CD8-positive, alpha-beta memory T cell (primary cell): ENCODE measurements at regions not wholly inside any gene's neighbourhood (a gene's known extent, or its start where the extent isn't known, plus 50 kb on each side); places are given as distances from the start of the nearest gene placed in this dataset.

Source experiments
- CTCF ChIA-PET: fragments of 350-600 bp; sonication (Branson Sonifier 250); formaldehyde crosslinking; loops from one replicate; lab custom pipeline; 2021; ENCODE audit warnings: antibody characterized with exemption; lab: Charles Lee
- POLR2A ChIA-PET: fragments of 350-600 bp; sonication (Branson Sonifier 250); formaldehyde crosslinking; loops from one replicate; lab custom pipeline; 2021; ENCODE audit warnings: antibody characterized with exemption; lab: Charles Lee
- DNase-seq, 5 donors: peaks; one replicate each; pipeline versions ENCODE4 v3.0.0 to v3.0.0-alpha.2; 2020 to 2022; ENCODE audit warnings: mixed read lengths in 1 of 5
- H3K27ac ChIP-seq: one replicate; pipeline ENCODE4 v1.7.0; 2013; ENCODE audit warnings: low read depth, mild to moderate bottlenecking, low read length, moderate library complexity
- H3K27me3 ChIP-seq: 2 replicates; pipeline ENCODE4 v1.7.0; 2013; ENCODE audit warnings: low read length, mild to moderate bottlenecking; ENCODE audit not compliant: insufficient read depth, poor library complexity, severe bottlenecking
- H3K36me3 ChIP-seq: 2 replicates; pipeline ENCODE4 v1.7.0; 2013; ENCODE audit warnings: mild to moderate bottlenecking, low read length, moderate library complexity; ENCODE audit not compliant: insufficient read depth
- H3K4me1 ChIP-seq: 2 replicates; pipeline ENCODE4 v1.7.0; 2013; ENCODE audit warnings: mild to moderate bottlenecking, low read length, moderate library complexity; ENCODE audit not compliant: insufficient read depth
- H3K4me3 ChIP-seq: 2 replicates; pipeline ENCODE4 v1.7.0; 2013; ENCODE audit warnings: mild to moderate bottlenecking, low read length
- H3K9me3 ChIP-seq: 2 replicates; pipeline ENCODE4 v1.7.0; 2013; ENCODE audit warnings: mild to moderate bottlenecking, low read length
- H3K27ac Mint-ChIP-seq, 8 donors: one replicate each; pipeline ENCODE4 v1.8.0; 2020 to 2021; ENCODE audit warnings: mixed read lengths in 8 of 8, mild to moderate bottlenecking in 6 of 8, inconsistent platforms in 3 of 8, moderate library complexity in 3 of 8
- H3K27me3 Mint-ChIP-seq, 2 donors: one replicate each; pipeline ENCODE4 v1.8.0; 2020 to 2021; ENCODE audit warnings: mixed read lengths in 2 of 2, mild to moderate bottlenecking in 1 of 2, moderate library complexity in 1 of 2
- H3K36me3 Mint-ChIP-seq, 3 donors: one replicate each; pipeline ENCODE4 v1.8.0; 2020 to 2021; ENCODE audit warnings: mixed read lengths in 3 of 3, inconsistent platforms in 1 of 3, mild to moderate bottlenecking in 1 of 3
- H3K4me1 Mint-ChIP-seq, 3 donors: one replicate each; pipeline ENCODE4 v1.8.0; 2020 to 2021; ENCODE audit warnings: mixed read lengths in 3 of 3, inconsistent platforms in 1 of 3, mild to moderate bottlenecking in 1 of 3
- H3K4me3 Mint-ChIP-seq, 7 donors: one replicate each; pipeline ENCODE4 v1.8.0; 2020 to 2021; ENCODE audit warnings: mixed read lengths in 7 of 7, mild to moderate bottlenecking in 6 of 7, moderate library complexity in 4 of 7, inconsistent platforms in 2 of 7
- H3K9me3 Mint-ChIP-seq, 5 donors: one replicate each; pipeline ENCODE4 v1.8.0; 2020 to 2022; ENCODE audit warnings: mixed read lengths in 5 of 5, mild to moderate bottlenecking in 3 of 5, moderate library complexity in 2 of 5, inconsistent platforms in 1 of 5

- Mint-ChIP-seq H3K9me3 (peaks cover 0 to 2% (median 0%) of the 10 kb centered on the region in 5 donors), H3K4me1 (peaks cover 10 to 23% (median 10%) of the 10 kb centered on the region in 3 donors), H3K4me3 (peak overlapping the region in 1 of 7 donors; percentile 76), H3K36me3 (peaks cover 0 to 11% (median 1%) of the 10 kb centered on the region in 3 donors), H3K27ac (peak overlapping the region in 2 of 8 donors; percentile 38 to 44), H3K27me3 (peaks cover 0 to 3% of the 10 kb centered on the region in 2 donors)
- Histone ChIP-seq H3K4me3 (no peak overlapping the region), H3K4me1 (peaks cover 8% of the 10 kb centered on the region), H3K27me3 (no peaks in the 10 kb centered on the region), H3K27ac (no peak overlapping the region), H3K9me3 (no peaks in the 10 kb centered on the region), H3K36me3 (no peaks in the 10 kb centered on the region)
- ChIA-PET POLR2A (no interaction called here), CTCF (no interaction called here)
- DNase-seq, result no peak
Measured at GRCh38 chr6:105600336-105601260, 197.7 kb upstream of the PREP start.

GRCh38 chr6:105598264-105598663, 195.4 kb upstream of the PREP start:
- no peak overlapping the region for H3K27ac Mint-ChIP-seq
- POLR2A ChIA-PET, result no interaction called here

GRCh38 chr6:105596284-105596755, 193.4 kb upstream of the PREP start:
- H3K36me3 Mint-ChIP-seq, result peaks cover 0 to 5% (median 1%) of the 10 kb centered on the region in 3 donors
- no peak for DNase-seq
- H3K4me3 ChIP-seq, result no peak overlapping the region
- ChIA-PET CTCF (no interaction called here), POLR2A (no interaction called here)
- peaks cover 14 to 38% (median 31%) of the 10 kb centered on the region in 3 donors for H3K4me1 Mint-ChIP-seq
- H3K36me3 ChIP-seq, result no peaks in the 10 kb centered on the region
- peaks cover 4% of the 10 kb centered on the region for H3K4me1 ChIP-seq
- peaks cover 0 to 2% (median 0%) of the 10 kb centered on the region in 5 donors for H3K9me3 Mint-ChIP-seq
- H3K9me3 ChIP-seq, result no peaks in the 10 kb centered on the region
- H3K27ac Mint-ChIP-seq, result no peak overlapping the region
- H3K27me3 ChIP-seq, result no peaks in the 10 kb centered on the region
- no peak overlapping the region for H3K4me3 Mint-ChIP-seq
- peaks cover 0 to 2% of the 10 kb centered on the region in 2 donors for H3K27me3 Mint-ChIP-seq
- H3K27ac ChIP-seq, result no peak overlapping the region

More at GRCh38 chr6:105598264-105598663, 195.4 kb upstream of the PREP start:
- Histone ChIP-seq H3K36me3 (no peaks in the 10 kb centered on the region), H3K4me1 (peaks cover 8% of the 10 kb centered on the region), H3K27me3 (no peaks in the 10 kb centered on the region), H3K9me3 (no peaks in the 10 kb centered on the region), H3K27ac (no peak overlapping the region), H3K4me3 (no peak overlapping the region)
- DNase-seq, result no peak
- Mint-ChIP-seq H3K27me3 (peaks cover 0 to 1% of the 10 kb centered on the region in 2 donors), H3K36me3 (peaks cover 0 to 5% (median 1%) of the 10 kb centered on the region in 3 donors), H3K4me1 (peaks cover 11 to 31% (median 20%) of the 10 kb centered on the region in 3 donors), H3K9me3 (peaks cover 0 to 2% (median 0%) of the 10 kb centered on the region in 5 donors), H3K4me3 (no peak overlapping the region)
- CTCF ChIA-PET, result no interaction called here

- Histone ChIP-seq H3K36me3 (no peaks in the 10 kb centered on the region), H3K4me1 (peaks cover 6% of the 10 kb centered on the region), H3K27me3 (no peaks in the 10 kb centered on the region), H3K9me3 (no peaks in the 10 kb centered on the region), H3K27ac (no peak overlapping the region), H3K4me3 (no peak overlapping the region)
- no peak overlapping the region for H3K4me3 Mint-ChIP-seq
- peaks cover 18 to 39% (median 33%) of the 10 kb centered on the region in 3 donors for H3K4me1 Mint-ChIP-seq
- peaks cover 0 to 2% (median 0%) of the 10 kb centered on the region in 5 donors for H3K9me3 Mint-ChIP-seq
- CTCF ChIA-PET, result no interaction called here
- H3K27ac Mint-ChIP-seq, result no peak overlapping the region
- POLR2A ChIA-PET, result no interaction called here
- H3K36me3 Mint-ChIP-seq, result peaks cover 0 to 5% (median 1%) of the 10 kb centered on the region in 3 donors
- H3K27me3 Mint-ChIP-seq, result peaks cover 0 to 2% of the 10 kb centered on the region in 2 donors
- DNase-seq, result no peak
Measured at GRCh38 chr6:105595829-105596228, 192.9 kb upstream of the PREP start.

GRCh38 chr6:105594821-105595220, 191.9 kb upstream of the PREP start:
- H3K4me3 Mint-ChIP-seq, result no peak overlapping the region
- H3K9me3 ChIP-seq, result no peaks in the 10 kb centered on the region
- DNase-seq, result no peak
- H3K27me3 ChIP-seq, result no peaks in the 10 kb centered on the region
- ChIA-PET CTCF (no interaction called here), POLR2A (no interaction called here)
- H3K4me1 Mint-ChIP-seq, result peaks cover 17 to 39% (median 38%) of the 10 kb centered on the region in 3 donors
- no peak overlapping the region for H3K27ac ChIP-seq
- peaks cover 0 to 5% (median 0%) of the 10 kb centered on the region in 3 donors for H3K36me3 Mint-ChIP-seq
- H3K4me1 ChIP-seq, result peaks cover 6% of the 10 kb centered on the region
- no peak overlapping the region for H3K4me3 ChIP-seq
- H3K9me3 Mint-ChIP-seq, result peaks cover 0 to 2% (median 0%) of the 10 kb centered on the region in 5 donors
- H3K36me3 ChIP-seq, result no peaks in the 10 kb centered on the region
- no peak overlapping the region for H3K27ac Mint-ChIP-seq
- H3K27me3 Mint-ChIP-seq, result peaks cover 0 to 2% of the 10 kb centered on the region in 2 donors

GRCh38 chr6:105593805-105594671, 191.2 kb upstream of the PREP start:
- DNase-seq, result no peak
- Mint-ChIP-seq H3K9me3 (peaks cover 0 to 2% (median 0%) of the 10 kb centered on the region in 5 donors), H3K36me3 (peaks cover 0 to 5% (median 0%) of the 10 kb centered on the region in 3 donors), H3K4me3 (no peak overlapping the region), H3K4me1 (peaks cover 17 to 45% (median 41%) of the 10 kb centered on the region in 3 donors), H3K27ac (no peak overlapping the region), H3K27me3 (peaks cover 0 to 2% of the 10 kb centered on the region in 2 donors)
- H3K9me3 ChIP-seq, result no peaks in the 10 kb centered on the region
- no peak overlapping the region for H3K27ac ChIP-seq
- H3K36me3 ChIP-seq, result no peaks in the 10 kb centered on the region
- H3K4me3 ChIP-seq, result no peak overlapping the region
- H3K4me1 ChIP-seq, result peaks cover 6% of the 10 kb centered on the region
- CTCF ChIA-PET, result no interaction called here
- POLR2A ChIA-PET, result no interaction called here
- no peaks in the 10 kb centered on the region for H3K27me3 ChIP-seq

GRCh38 chr6:105593056-105593690, 190.3 kb upstream of the PREP start:
- H3K27ac ChIP-seq, result no peak overlapping the region
- no peaks in the 10 kb centered on the region for H3K36me3 ChIP-seq
- Mint-ChIP-seq H3K4me3 (no peak overlapping the region), H3K4me1 (peaks cover 26 to 54% (median 49%) of the 10 kb centered on the region in 3 donors), H3K9me3 (no peaks in the 10 kb centered on the region), H3K27me3 (peaks cover 0 to 2% of the 10 kb centered on the region in 2 donors), H3K27ac (peak overlapping the region in 3 of 8 donors; percentile 1 to 7 (median 6)), H3K36me3 (no peaks in the 10 kb centered on the region)
- DNase-seq, result no peak
- CTCF ChIA-PET, result no interaction called here
- H3K9me3 ChIP-seq, result no peaks in the 10 kb centered on the region
- H3K4me1 ChIP-seq, result peaks cover 12% of the 10 kb centered on the region
- H3K4me3 ChIP-seq, result no peak overlapping the region
- no peaks in the 10 kb centered on the region for H3K27me3 ChIP-seq
- POLR2A ChIA-PET, result no interaction called here
